RCC 7860 (cell line): ENCODE measurements at regions not wholly inside any gene's neighbourhood (a gene's known extent, or its start where the extent isn't known, plus 50 kb on each side); places are given as distances from the start of the nearest gene placed in this dataset.
"Not testable (repeated sequence)": the region's sequence is repeated elsewhere in the genome, so short reads cannot be mapped to it uniquely, and the experiment has no call there.

Experiments used
- DNase-seq: peaks from one replicate; pipeline ENCODE4 v3.0.0-alpha.2; 2015; ENCODE audit warnings: low spot score
- FAIRE-seq: peaks from 2 replicates; lab custom pipeline; 2012; peaks lifted over from hg19 to GRCh38; lab: Jason Lieb, UNC

DNA sequence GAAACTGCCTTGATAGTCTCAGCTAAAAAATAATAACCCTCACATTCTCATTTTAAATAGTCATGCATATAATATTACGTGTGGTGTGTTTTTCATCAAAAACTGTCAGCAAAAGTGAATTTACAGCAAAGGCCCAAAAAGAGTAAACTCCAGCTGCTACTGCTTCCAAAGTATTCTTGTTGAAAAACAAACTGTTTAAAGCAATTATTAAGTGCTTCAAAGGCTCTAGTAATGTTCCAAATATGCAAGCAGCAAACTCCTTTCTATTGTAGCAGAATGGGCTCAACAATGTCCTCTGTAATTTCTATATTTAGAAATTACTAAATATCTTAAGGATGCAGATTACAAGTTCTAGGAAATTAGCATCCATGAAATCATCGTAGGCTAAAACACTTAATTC, 280.0 kb upstream of the TBX18 start:
- no peak for DNase-seq
- no peak for FAIRE-seq

DNA sequence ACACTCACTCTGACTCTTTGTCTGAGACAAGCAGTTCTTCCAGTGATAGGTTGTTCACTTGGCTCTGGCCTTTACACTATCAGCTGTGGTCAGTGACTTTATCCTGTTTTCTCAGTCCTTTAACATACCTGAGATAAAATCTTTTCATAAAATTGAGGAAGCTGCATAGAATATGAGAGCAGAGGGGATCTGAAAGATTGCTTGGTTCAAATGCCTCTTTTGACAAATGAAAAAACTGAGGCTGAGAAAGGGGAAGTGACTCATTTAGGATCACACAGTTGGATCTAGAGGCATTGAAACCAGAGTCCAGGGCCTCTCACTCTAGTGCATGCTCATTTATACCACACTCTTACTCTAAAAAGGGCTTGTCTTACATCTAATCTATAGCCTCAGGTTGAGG, 277.0 kb upstream of the TBX18 start:
- DNase-seq, result no peak
- no peak for FAIRE-seq

DNA sequence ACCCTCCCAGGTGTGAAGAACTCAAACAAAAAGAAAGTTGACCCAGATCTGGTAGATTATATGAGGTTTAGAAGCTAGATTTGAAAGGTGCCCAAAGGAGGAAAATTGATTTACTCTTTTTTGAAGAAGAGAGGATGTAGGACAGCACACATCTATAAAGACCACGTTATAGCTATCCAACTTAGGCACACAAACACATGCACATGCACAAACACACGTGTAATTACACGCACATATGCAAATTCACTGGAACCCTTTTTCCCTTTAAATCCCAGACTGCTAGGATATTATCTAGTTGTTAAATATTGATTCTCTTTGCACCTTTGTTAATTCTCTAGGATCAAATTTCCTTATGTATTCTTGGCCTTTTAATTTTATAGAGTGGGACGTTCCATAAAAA, 272.8 kb upstream of the TBX18 start:
- DNase-seq, result no peak
- no peak for FAIRE-seq

DNA sequence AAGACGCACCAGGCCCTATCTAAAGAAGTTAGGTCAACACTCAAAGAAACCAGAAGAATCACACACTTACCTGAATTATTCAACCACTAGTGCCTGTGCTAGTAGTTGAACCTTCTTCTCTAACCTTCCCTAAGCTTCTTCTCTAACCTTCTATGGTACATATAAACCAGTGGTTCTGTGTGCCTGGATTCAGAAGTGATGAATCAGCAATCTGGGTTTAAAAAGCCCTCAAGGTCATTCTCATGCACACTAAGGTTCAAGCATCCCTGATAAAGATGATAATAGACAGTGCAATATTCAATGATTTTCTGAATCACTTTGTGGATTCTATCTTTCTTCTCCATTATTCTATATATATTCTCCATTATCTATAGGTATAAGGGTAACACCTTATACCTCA, 271.4 kb upstream of the TBX18 start:
- FAIRE-seq, result no peak
- no peak for DNase-seq

DNA sequence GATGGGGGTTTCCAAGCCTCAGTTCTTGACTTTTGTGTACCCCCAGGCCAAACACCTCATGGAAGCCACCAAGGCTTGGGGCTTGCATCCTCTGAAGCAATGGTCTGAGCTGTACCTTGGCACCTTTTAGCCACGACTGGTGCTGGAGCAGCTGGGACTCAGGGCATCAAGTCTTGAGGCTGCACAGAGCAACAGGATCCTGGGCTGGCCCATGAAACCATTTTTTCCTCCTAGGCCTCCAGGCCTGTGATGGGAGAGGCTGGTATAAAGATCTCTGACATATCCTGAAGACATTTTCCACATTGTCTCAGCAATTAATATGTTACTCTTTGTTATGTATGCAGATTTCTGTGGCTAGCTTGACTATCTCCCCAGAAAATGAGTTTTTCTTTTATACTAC, 269.1 kb upstream of the TBX18 start:
- FAIRE-seq (no peak), DNase-seq (no peak)

DNA sequence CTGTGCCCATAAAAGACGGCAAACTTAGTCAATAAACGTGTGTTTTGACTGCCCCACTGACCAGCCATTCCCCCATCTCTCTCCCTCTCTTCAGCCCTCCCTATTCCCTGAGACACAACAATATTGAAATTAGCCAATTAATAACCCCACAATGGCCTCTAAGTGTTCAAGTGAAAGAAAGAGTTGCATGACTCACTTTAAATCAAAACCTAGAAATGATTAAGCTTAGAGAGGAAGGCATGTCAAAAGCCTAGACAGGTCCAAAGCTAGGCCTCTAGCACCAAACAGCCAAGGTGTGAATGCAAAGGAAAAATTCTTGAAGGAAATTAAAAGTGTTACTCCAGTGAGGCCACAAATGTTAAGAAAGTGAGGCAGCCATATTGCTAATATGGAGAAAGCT, 261.6 kb upstream of the TBX18 start:
- FAIRE-seq (no peak), DNase-seq (no peak)

DNA sequence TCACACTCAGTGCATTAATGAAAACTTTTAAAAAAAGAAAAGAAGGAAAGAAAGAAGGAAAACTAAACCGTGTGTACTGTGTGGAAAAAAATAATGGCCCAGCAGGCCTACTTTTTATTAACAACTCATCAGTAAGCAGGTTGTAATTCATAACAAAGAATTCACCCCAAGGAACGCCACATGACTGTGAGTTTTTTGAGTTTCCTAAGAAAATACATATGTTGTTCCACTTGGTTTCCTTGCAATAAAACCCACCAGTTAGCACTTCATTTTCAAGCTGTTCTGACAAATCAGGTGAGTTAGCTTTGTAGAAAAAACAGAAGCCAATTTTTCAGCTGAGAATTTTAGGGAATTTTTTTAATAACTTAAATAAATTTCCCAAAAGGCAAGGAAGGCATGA, 259.3 kb upstream of the TBX18 start:
- DNase-seq (no peak), FAIRE-seq (no peak)

DNA sequence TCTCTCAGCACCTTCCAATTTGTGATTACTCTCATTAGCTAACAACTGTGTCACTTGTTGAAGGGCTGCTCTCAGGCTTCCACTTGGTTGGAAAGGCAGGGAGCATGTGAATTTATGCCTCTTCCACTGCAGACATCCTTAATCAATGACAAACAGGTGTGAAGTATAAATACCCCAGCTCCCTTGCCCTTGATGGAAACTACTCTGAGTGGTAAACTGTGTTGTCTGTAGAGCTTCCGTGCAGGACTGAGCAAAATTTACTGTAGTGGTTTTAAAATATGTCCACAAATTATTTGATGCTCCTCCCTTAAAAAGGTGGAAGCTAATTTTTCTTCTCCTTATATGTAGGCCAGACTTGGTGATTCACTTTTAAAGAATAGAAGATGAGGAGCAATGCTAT, 253.0 kb upstream of the TBX18 start:
- DNase-seq (no peak), FAIRE-seq (no peak)

DNA sequence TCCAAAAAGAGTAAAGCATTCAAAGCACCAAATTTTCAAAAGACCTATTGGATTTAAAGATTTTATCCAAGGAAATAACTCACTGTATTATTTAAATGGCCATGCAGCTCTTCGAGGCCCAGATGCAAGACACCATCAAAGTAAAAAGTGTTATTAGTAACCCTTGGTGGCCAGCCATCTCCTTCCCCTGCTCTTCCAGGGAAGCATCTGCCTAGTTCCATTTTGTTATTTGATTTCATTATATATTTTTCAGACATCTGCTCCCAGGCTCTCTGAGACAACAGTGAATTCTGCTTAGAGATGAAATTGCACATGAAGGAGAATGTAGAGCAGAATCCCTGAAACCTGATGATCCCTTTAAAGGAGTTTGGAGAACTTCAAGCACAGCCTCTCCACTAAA, 252.3 kb upstream of the TBX18 start:
- FAIRE-seq, result no peak
- no peak for DNase-seq

DNA sequence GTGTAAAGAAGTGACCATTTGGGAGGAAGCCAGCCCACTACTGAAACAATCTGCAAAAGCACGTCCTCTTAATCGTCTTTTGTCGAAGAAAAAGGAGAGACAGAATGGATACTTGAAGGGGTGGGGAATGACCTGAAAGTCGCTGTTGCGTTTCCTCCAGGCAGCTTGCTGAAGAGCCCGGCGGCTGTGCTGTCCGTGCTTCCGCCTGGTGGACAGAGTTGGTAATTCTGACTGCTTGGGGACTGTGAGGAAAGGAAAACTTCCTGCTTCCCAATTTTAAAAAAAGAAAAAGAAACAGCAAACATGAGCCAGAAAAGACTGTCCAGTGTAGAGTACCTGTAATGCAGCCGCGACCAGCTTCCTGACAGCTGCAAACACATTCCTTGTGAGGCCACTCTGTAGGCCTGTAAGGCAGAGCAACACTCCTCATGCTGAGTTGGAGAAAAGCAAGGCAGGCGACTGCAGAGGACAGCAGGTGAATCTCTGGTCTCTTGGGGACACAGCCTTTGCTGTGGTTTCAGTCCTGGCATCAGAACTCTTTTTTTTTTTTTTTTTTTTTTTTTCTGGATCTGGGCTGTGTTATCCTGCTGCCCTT, 251.1 kb upstream of the TBX18 start:
- DNase-seq, result peak; percentile 10
- no peak for FAIRE-seq

DNA sequence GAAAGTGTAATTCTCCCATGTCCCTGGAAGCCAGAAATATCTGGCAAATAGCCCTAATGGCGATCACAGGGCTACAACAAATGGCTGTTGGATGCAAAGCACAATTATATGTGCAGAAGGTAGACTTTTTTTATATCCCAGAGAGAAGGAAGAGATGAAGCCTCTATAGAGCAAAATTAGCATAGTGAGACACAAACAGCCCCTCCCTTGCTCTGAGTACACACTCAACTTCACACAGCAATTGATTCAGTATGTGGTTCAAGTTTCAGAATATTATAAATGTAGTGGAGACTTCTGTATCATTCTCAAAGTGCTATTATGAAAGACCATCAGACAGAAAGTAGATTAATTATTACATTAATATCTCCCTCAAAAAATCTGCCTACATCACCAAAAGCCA, 246.5 kb upstream of the TBX18 start:
- no peak for FAIRE-seq
- no peak for DNase-seq

DNA sequence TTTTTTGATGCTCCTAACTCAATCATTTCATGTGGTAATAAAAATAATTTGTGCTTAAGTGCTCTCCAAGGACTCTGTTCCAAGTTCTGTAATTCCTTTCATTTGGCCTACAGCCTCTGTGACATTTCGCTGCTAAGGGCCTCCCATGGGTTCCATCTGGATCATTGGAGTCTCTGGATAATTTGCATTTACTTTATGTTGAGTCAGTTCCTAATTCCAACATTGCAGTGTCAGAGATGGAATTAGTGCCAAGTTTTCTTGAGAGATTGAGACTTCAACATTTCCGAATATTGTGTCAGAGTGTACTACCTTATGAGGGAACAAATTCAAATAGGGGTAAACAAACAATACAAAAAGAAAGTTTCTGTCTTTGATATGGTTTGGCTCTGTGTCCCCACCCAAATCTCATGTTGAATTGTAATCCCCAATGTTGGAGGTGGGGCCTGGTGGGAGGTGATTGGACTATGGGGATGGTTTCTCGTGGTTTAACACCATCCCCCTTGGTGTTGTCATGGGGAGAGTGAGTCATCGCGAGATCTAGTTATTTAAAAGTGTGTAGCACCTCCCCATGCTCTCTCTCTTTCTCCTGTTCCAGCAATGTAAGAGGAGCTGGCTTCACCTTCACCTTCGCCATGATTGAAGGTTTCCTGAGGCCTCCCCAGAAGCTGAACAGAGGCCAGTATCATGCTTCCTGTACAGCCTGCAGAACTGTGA, 244.1 kb upstream of the TBX18 start:
- FAIRE-seq, result no peak
- DNase-seq, result no peak

DNA sequence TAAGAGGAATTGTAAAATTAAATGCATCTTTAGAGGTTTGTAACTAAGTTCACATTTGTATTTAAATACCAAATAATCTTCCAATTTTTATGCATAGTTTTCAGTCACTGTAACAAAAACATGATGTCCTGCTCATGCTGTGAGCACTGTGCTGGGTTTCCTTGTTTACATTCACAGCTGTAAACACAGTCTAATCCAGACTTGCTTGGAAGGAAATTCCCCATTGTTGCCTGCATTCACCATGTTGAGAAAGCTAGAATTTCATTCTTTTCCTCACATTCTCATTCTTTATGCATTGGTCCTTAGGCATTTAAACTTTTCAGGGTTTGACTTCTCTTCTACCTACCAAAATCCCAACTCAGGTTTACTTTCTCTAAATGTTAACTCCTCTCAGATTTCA, 242.0 kb upstream of the TBX18 start:
- FAIRE-seq, result no peak

DNA sequence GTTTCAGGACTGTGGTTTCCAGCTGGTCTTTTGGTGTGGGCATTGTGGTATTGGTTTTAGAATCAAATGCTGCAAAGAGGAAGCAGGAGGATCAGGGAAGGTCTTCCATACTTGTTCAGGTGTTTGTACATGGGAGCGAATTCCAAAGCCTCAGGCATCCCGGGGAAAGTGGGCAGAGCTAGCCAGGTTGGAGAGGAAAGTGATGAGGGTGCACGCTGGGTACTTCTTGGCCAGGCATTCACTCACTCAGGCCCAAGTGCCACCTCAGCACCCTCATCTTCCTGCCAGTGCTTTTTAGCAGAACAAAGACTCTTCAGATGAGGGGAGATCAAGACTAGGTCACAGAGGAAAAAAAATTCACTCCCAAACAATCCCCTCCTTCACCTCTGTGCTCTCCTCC, 241.1 kb upstream of the TBX18 start:
- DNase-seq, result no peak
- no peak for FAIRE-seq

More for the DNA sequence above, 242.0 kb upstream of the TBX18 start:
- DNase-seq, result no peak

DNA sequence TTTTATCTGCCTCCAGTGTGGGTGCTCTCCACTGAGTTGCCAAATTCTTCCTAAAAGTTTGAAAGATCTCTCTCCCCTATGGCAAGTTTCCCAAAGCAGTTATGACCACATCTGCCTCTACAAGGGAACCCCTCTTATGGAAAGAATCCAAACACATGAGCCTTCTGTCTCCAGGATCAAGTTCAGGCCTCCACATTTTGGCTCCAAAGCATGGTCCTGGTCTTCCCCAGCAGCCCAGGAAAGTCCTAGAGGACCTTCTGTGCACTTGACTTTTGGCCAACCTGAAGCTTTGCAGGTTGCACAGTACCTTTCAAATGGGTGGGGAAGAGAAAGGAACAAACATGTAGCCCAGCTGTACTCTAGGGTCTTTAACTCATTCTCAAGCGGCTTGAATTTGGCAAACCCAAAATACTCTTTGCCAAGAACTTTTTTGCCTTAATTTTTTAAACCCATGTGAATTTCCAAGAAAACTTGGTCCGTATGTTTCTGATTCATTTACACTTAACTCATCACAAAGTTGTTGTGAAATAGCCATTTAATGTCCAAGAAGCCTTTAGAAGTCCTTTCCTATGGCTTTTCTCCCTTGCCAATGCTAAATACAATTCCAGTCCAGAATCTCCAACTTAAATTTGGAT, 240.1 kb upstream of the TBX18 start:
- DNase-seq (no peak), FAIRE-seq (no peak)

DNA sequence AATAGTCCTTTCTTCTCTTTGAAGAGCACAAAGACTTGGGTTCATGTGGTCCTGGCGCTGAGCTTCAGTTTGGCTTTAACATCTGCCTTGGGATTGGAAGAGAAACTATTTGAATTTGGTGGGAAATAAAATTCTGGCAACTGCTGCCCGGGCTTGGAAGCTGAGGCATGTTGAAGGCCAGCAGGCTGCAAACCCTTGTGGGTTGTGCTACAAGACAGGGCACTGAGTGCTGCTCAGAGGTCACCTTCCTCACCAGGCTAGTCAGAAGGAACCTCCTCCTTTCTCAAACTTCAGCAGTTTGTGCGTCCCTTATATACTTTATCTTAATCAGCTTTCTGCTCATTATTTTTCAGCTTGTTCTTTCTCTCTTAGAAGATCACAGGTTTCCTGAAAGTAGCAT, 238.4 kb upstream of the TBX18 start:
- DNase-seq (no peak), FAIRE-seq (no peak)

DNA sequence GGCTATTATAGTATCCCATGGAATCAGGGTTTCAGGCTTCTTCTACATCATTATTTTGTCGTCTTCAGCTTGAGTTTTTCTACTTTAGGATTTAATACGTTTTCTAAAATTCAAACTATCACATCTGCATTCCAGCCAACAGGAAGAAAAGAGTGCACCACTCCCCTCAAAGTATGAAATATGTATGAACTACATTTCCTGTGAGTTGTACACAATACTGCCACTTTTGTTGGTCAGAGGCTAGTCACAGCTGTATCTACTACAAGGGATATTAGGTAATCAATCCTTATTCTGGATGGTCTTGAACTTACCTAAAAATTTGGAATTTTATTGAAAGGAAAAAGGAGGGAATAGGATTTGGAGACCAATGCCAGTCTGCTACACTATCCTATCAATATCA, 235.6 kb upstream of the TBX18 start:
- FAIRE-seq (no peak), DNase-seq (no peak)

DNA sequence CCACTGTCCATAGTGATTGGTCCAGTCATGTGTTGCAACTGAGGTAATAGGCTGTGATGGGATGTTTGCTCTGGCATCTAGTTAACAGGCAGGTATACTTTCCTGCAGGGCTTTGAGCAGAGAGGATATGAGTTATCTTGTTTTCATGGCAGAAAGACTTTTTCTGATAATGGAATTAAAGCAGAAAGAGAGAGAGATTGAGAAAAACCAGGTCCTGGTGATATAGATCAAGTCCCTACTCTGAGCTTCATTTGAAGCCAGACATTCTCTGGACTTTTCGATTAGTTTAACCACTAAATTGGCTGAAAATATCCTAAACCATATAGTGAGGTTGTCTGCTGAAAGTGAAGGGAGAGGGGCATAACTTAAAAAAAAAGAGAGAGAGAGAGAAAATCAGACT, 233.8 kb upstream of the TBX18 start:
- FAIRE-seq (no peak), DNase-seq (no peak)

DNA sequence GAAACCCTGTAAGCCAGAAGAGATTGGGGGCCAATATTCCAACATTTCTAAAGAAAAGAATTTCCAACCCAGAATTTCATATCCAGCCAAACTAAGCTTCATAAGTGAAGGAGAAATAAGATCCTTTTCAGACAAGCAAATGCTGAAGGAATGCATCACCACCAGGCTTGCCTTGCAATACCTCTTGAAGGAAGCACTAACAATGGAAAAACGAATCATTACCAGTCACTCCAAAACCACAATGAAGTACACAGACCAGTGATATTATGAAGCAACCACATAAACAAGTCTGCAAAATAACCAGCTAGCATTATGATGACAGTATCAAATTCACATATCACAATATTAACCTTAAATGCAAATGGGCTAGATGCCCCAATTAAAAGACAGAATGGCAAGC, 224.4 kb upstream of the TBX18 start:
- not testable (repeated sequence) for DNase-seq, FAIRE-seq

DNA sequence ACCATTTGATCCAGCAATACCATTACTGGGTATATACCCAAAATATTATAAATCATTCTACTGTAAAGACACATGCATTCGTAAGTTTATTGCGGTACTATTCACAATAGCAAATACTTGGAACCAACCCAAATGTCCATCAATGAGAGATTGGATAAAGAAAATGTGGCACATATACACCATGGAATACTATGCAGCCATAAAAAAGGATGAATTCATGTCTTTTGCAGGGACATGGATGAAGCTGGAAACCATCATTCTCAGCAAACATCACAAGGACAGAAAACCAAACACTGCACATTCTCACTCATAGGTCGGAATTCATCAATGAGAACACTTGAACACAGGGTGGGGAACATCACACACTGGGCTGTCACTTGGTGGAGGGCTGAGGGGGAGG, 221.1 kb upstream of the TBX18 start:
- not testable (repeated sequence) for FAIRE-seq, DNase-seq

DNA sequence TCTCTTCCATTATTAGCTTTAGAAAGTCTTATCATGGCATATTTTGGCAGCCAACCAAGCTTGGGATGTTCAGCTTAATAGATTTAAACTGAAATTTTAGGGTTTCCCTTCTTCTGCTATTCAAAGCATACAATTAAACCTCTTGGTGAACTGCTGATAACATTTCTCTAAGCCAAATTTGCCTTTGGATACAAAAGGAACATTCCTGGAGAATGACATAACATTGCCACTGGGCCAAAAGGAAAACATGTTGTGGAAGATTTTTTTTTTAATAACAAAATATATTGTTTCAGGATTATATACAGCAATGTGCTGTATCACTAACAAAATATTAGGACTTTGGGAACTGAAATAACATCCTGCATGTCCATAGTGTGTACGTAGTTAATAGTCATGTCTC, 215.1 kb upstream of the TBX18 start:
- no peak for DNase-seq
- FAIRE-seq, result no peak

DNA sequence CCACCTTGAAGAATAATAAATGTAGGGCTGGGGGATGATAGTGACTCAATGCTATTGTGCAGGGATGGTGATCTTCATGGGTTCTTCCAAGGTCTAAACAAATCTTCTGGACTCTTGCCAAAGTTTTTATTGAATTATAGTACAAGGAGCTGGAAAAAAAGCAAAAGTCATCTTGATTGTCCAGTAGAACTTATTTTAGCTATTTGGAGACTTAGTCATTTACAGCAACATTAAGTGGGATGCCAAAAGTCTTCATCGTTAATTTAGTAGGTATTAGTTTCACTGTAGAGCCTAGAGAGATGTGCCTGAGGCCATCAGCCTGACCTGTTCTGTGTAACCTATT, 212.9 kb upstream of the TBX18 start:
- FAIRE-seq, result no peak
- DNase-seq, result no peak
